ENCODE measurements at regions not wholly inside any gene's neighbourhood (a gene's known extent, or its start where the extent isn't known, plus 50 kb on each side); places are given as distances from the start of the nearest gene placed in this dataset.

GRCh38 chr2:167767830-167768229 lies 479.6 kb downstream of the STK39 start:
- no peak for TF ChIP-seq POU6F1 (CRISPR knock-in tag; IDR thresholded peaks at IDR 0.05; ENCODE audit: borderline replicate concordance, low read depth)
- TF ChIP-seq TSHZ2 (CRISPR knock-in tag; IDR thresholded peaks at IDR 0.05): no peak

Data from SK-N-SH treated with all-trans-retinoic acid at 6 μM for 48 hours (cell line).